ENCODE measurements at regions not wholly inside any gene's neighbourhood (a gene's known extent, or its start where the extent isn't known, plus 50 kb on each side); places are given as distances from the start of the nearest gene placed in this dataset.

DNA sequence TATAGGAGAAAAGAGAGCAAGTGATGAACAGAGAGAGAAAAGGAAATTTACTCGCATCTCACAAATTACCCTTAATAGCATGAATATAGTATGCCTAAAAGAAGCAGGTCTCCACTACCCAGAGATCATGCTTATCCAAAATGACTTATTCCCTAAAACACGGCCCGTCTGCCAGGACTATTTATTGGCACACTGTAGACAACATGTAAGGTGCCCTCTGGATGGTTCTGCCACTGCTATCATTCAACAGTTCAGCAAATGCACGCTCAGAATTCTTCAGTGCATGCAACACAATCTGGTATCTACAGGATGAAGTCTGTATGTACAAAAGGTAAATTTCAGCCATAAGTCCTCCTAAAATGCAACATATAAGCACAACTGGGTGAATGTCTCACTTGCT lies 465.8 kb downstream of the SHQ1 start:
- WGBS, 2 donors, result 94 to 95% methylated on average over 4 of the region's 4 CpGs
- intact Hi-C loops (cut with DNase I; ENCODE audit: low total_unique reads), result no loop called here
- peaks cover 2% of the 10 kb centered on the region for H3K4me1 ChIP-seq
- H3K9me3 ChIP-seq, result no peaks in the 10 kb centered on the region
- no peaks in the 10 kb centered on the region for H3K27me3 ChIP-seq
- no peak overlapping the region for H3K4me3 ChIP-seq
- no peaks in the 10 kb centered on the region for H3K36me3 ChIP-seq (ENCODE audit: low read depth, missing control alignments)
- no peak for DNase-seq
- no peak overlapping the region for H3K27ac ChIP-seq
- TF ChIP-seq, protein P1, sequence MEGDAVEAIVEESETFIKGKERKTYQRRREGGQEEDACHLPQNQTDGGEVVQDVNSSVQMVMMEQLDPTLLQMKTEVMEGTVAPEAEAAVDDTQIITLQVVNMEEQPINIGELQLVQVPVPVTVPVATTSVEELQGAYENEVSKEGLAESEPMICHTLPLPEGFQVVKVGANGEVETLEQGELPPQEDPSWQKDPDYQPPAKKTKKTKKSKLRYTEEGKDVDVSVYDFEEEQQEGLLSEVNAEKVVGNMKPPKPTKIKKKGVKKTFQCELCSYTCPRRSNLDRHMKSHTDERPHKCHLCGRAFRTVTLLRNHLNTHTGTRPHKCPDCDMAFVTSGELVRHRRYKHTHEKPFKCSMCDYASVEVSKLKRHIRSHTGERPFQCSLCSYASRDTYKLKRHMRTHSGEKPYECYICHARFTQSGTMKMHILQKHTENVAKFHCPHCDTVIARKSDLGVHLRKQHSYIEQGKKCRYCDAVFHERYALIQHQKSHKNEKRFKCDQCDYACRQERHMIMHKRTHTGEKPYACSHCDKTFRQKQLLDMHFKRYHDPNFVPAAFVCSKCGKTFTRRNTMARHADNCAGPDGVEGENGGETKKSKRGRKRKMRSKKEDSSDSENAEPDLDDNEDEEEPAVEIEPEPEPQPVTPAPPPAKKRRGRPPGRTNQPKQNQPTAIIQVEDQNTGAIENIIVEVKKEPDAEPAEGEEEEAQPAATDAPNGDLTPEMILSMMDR (IDR thresholded peaks at IDR 0.05), result no peak
- no peak for TF ChIP-seq POLR2A (IDR thresholded peaks at IDR 0.05)

DNA sequence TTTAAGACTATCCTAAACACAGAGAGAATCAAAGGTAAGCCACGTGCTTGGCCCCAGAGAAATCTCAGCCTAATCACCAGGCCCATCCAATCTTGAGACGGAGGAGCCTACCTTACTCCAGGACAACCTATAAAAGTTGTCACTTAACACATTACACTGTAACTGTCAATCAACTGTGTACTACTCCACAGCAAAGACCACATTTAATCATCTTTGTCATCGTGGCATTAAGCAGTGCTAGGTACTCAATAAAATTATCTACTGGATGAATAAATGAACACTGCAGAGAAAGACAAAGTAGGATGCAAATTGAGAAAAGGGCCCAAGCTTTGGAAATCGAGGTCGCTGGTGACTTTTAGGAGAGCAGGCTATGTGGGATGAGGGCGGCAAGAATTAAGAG lies 466.7 kb downstream of the SHQ1 start:
- no peak overlapping the region for H3K27ac ChIP-seq
- H3K4me1 ChIP-seq, result peaks cover 2% of the 10 kb centered on the region
- no peak for DNase-seq
- no peaks in the 10 kb centered on the region for H3K36me3 ChIP-seq (ENCODE audit: low read depth, missing control alignments)
- WGBS, 2 donors, result 84 to 88% methylated on average over 6 of the region's 6 CpGs
- H3K9me3 ChIP-seq, result no peaks in the 10 kb centered on the region
- intact Hi-C loops (cut with DNase I; ENCODE audit: low total_unique reads), result no loop called here
- TF ChIP-seq POLR2A (IDR thresholded peaks at IDR 0.05), result no peak
- TF ChIP-seq, protein P1 (IDR thresholded peaks at IDR 0.05), result no peak
- H3K4me3 ChIP-seq, result no peak overlapping the region
- H3K27me3 ChIP-seq, result no peaks in the 10 kb centered on the region

DNA sequence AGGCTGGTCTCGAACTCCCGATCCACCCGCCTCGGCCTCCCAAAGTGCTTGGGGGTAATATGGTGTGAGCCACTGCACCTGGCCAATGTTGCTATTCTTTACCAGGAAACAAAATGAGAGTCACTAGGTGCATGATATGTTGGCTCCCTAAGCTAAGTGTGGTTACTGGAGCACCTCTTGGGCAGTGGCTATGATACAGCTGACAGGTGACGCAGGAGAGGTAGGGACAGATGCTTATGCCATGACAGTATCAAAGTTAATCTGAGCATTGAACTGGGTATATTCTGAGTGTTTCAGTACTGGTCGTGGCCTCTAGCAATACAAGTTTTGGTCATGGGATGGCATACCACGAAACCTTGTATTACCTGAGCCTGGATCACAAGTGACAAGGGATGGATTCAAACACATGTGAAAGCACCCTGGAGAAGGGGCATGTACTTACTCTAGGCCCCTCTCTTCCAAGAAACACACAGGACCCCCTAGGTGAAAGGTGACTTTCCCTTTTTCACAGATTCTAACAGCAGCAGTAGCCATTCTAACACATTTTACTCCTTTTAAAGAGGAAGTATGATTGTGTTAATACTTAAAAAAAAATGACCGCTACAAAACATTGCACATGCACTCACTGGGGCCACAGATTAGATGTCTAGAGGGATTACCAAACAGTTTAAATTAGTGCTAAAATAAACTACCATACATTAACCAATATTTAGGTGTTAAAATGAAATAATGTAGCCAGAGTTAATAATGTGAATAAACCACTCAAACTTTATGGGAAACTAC lies 467.3 kb downstream of the SHQ1 start:
- no peak for DNase-seq
- TF ChIP-seq POLR2A (IDR thresholded peaks at IDR 0.05), result no peak
- TF ChIP-seq, protein P1 (IDR thresholded peaks at IDR 0.05), result no peak
- intact Hi-C loops (cut with DNase I; ENCODE audit: low total_unique reads), result no loop called here
- no peak overlapping the region for H3K27ac ChIP-seq
- H3K4me3 ChIP-seq, result no peak overlapping the region
- H3K27me3 ChIP-seq, result no peaks in the 10 kb centered on the region
- no peaks in the 10 kb centered on the region for H3K36me3 ChIP-seq (ENCODE audit: low read depth, missing control alignments)
- WGBS, 2 donors, result 96 to 99% methylated on average over 8 of the region's 8 CpGs
- no peaks in the 10 kb centered on the region for H3K9me3 ChIP-seq
- peaks cover 2% of the 10 kb centered on the region for H3K4me1 ChIP-seq

DNA sequence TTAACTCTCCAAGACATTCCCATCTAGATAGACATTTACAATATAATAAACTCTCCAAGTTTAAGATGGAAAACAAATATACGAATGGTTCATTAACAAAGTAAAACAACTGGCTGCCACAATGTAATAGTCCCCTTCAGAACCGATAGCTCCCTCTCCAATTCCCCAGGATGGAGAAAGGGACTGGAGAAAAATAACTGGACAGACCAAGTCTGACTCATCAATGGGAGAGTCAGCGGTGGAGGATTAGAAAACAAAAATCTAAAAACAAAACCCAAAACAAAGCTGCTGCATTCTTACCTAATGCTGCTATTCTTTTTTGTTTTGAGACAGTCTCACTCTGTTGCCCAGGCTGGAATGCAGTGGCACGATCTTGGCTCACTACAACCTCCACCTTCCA lies 468.1 kb downstream of the SHQ1 start:
- DNase-seq, result no peak
- H3K9me3 ChIP-seq, result no peaks in the 10 kb centered on the region
- no peaks in the 10 kb centered on the region for H3K36me3 ChIP-seq (ENCODE audit: low read depth, missing control alignments)
- no peaks in the 10 kb centered on the region for H3K27me3 ChIP-seq
- 79 to 83% methylated on average over 4 of the region's 4 CpGs for WGBS, 2 donors
- intact Hi-C loops (cut with DNase I; ENCODE audit: low total_unique reads), result no loop called here
- peaks cover 2% of the 10 kb centered on the region for H3K4me1 ChIP-seq
- H3K4me3 ChIP-seq, result no peak overlapping the region
- no peak overlapping the region for H3K27ac ChIP-seq
- TF ChIP-seq, protein P1 (IDR thresholded peaks at IDR 0.05), result no peak
- TF ChIP-seq POLR2A (IDR thresholded peaks at IDR 0.05), result no peak

Measured in testis (tissue), 2 donors.